ENCODE measurements at regions not wholly inside any gene's neighbourhood (a gene's known extent, or its start where the extent isn't known, plus 50 kb on each side); places are given as distances from the start of the nearest gene placed in this dataset.

GRCh38 chr5:103374473-103374963 is 116.0 kb downstream of the MACIR start:
- DNase-seq, result no peak

GRCh38 chr5:103373597-103374472 is 115.3 kb downstream of the MACIR start:
- no peak for DNase-seq

- DNase-seq, result no peak
Observed at GRCh38 chr5:103371046-103371607, 112.6 kb downstream of the MACIR start.

- no peak for DNase-seq
Observed at GRCh38 chr5:103369125-103370120, 110.9 kb downstream of the MACIR start.

- no peak for DNase-seq
Observed at GRCh38 chr5:103367702-103368101, 109.1 kb downstream of the MACIR start.

- DNase-seq, result no peak
Observed at GRCh38 chr5:103366918-103367549, 108.5 kb downstream of the MACIR start.

GRCh38 chr5:103364074-103364473 is 105.5 kb downstream of the MACIR start:
- no peak for DNase-seq

GRCh38 chr5:103362211-103362610 is 103.6 kb downstream of the MACIR start:
- no peak for DNase-seq

- no peak for DNase-seq
Observed at GRCh38 chr5:103360475-103360874, 101.9 kb downstream of the MACIR start.

- DNase-seq, result no peak
Observed at GRCh38 chr5:103358305-103358995, 99.9 kb downstream of the MACIR start.

- no peak for DNase-seq
Observed at GRCh38 chr5:103357636-103358035, 99.1 kb downstream of the MACIR start.

GRCh38 chr5:103356350-103357091 is 98.0 kb downstream of the MACIR start:
- DNase-seq, result no peak

GRCh38 chr5:103355579-103355978 is 97.0 kb downstream of the MACIR start:
- DNase-seq, result no peak

- no peak for DNase-seq
Observed at GRCh38 chr5:103354446-103354845, 95.9 kb downstream of the MACIR start.

GRCh38 chr5:103353581-103353980 is 95.0 kb downstream of the MACIR start:
- DNase-seq, result no peak

- DNase-seq, result no peak
Observed at GRCh38 chr5:103347716-103348423, 89.3 kb downstream of the MACIR start.

- no peak for DNase-seq
Observed at GRCh38 chr5:103346162-103346748, 87.7 kb downstream of the MACIR start.

GRCh38 chr5:103345461-103345860 is 86.9 kb downstream of the MACIR start:
- no peak for DNase-seq

- DNase-seq, result no peak
Observed at GRCh38 chr5:103340717-103341388, 82.3 kb downstream of the MACIR start.

GRCh38 chr5:103340132-103340531 is 81.6 kb downstream of the MACIR start:
- DNase-seq, result no peak

Measured in CD4-positive, alpha-beta T cell treated with Interleukin-17A for 1 hour (primary cell).